ENCODE measurements at regions not wholly inside any gene's neighbourhood (a gene's known extent, or its start where the extent isn't known, plus 50 kb on each side); places are given as distances from the start of the nearest gene placed in this dataset.

DNA sequence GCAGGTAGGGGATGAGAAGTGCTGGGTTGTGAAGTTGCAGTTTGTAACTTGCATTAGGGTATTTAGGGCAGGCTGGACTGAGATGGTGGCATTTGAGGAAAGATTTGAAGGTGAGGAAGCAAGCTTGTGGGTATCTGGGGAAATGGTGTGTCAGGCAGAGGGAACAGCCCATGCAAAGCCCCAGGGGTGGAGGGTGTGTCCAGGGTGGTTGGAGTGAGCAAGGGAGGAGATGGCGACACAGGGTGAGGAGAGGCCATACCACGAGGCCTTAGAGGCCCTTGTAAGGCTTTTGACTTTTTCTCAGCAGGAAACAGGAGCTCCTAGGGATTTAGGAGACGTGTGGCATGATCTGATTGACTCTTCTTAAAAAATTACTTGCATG is 136.9 kb downstream of the NUAK1 start:
- TF ChIP-seq CTCF (IDR thresholded peaks at IDR 0.05): no peak
- TF ChIP-seq POLR2A (IDR thresholded peaks at IDR 0.05): no peak
